ENCODE measurements at regions not wholly inside any gene's neighbourhood (a gene's known extent, or its start where the extent isn't known, plus 50 kb on each side); places are given as distances from the start of the nearest gene placed in this dataset.
"Not testable (repeated sequence)": the region's sequence is repeated elsewhere in the genome, so short reads cannot be mapped to it uniquely, and the experiment has no call there.

GRCh38 chr18:51453594-51453993 is 256.1 kb upstream of the MEX3C start:
- no peak for DNase-seq (ENCODE audit: low read depth in 3 of 3)

- DNase-seq (ENCODE audit: low read depth in 3 of 3), result no peak
Measured at GRCh38 chr18:51458861-51459260, 261.4 kb upstream of the MEX3C start.

- DNase-seq (ENCODE audit: low read depth in 3 of 3), result no peak
Measured at GRCh38 chr18:51461956-51462355, 264.5 kb upstream of the MEX3C start.

GRCh38 chr18:51463483-51464136 is 266.1 kb upstream of the MEX3C start:
- DNase-seq (ENCODE audit: low read depth in 3 of 3), result no peak

- no peak for DNase-seq (ENCODE audit: low read depth in 3 of 3)
Measured at GRCh38 chr18:51478908-51479307, 281.4 kb upstream of the MEX3C start.

GRCh38 chr18:51479736-51480135 is 282.3 kb upstream of the MEX3C start:
- no peak for DNase-seq (ENCODE audit: low read depth in 3 of 3)

GRCh38 chr18:51480407-51481261 is 283.2 kb upstream of the MEX3C start:
- no peak for DNase-seq (ENCODE audit: low read depth in 3 of 3)

- no peak for DNase-seq (ENCODE audit: low read depth in 3 of 3)
Measured at GRCh38 chr18:51486735-51487366, 289.4 kb upstream of the MEX3C start.

- no peak for DNase-seq (ENCODE audit: low read depth in 3 of 3)
Measured at GRCh38 chr18:51490417-51490816, 292.9 kb upstream of the MEX3C start.

- DNase-seq (ENCODE audit: low read depth in 3 of 3), result no peak
Measured at GRCh38 chr18:51490860-51491259, 293.4 kb upstream of the MEX3C start.

GRCh38 chr18:51491678-51492372 is 294.3 kb upstream of the MEX3C start:
- no peak for DNase-seq (ENCODE audit: low read depth in 3 of 3)

GRCh38 chr18:51498085-51498855 is 300.8 kb upstream of the MEX3C start:
- DNase-seq (ENCODE audit: low read depth in 3 of 3), result no peak

GRCh38 chr18:51503351-51503750 is 305.9 kb upstream of the MEX3C start:
- DNase-seq (ENCODE audit: low read depth in 3 of 3), result no peak

- no peak for DNase-seq (ENCODE audit: low read depth in 3 of 3)
Measured at GRCh38 chr18:51506811-51507210, 309.3 kb upstream of the MEX3C start.

- not testable (repeated sequence) for DNase-seq (ENCODE audit: low read depth in 3 of 3)
Measured at GRCh38 chr18:51508410-51508809, 310.9 kb upstream of the MEX3C start.

GRCh38 chr18:51510020-51510419 is 312.5 kb upstream of the MEX3C start:
- DNase-seq (ENCODE audit: low read depth in 3 of 3), result no peak

GRCh38 chr18:51513517-51513916 is 316.0 kb upstream of the MEX3C start:
- no peak for DNase-seq (ENCODE audit: low read depth in 3 of 3)

- DNase-seq (ENCODE audit: low read depth in 3 of 3), result no peak
Measured at GRCh38 chr18:51514128-51514527, 316.6 kb upstream of the MEX3C start.

- no peak for DNase-seq (ENCODE audit: low read depth in 3 of 3)
Measured at GRCh38 chr18:51516478-51517038, 319.1 kb upstream of the MEX3C start.

- DNase-seq (ENCODE audit: low read depth in 3 of 3), result no peak
Measured at GRCh38 chr18:51519571-51519970, 322.1 kb upstream of the MEX3C start.

- no peak for DNase-seq (ENCODE audit: low read depth in 3 of 3)
Measured at GRCh38 chr18:51520676-51521180, 323.2 kb upstream of the MEX3C start.
